Activated CD8-positive, alpha-beta T cell treated with anti-CD3 and anti-CD28 coated beads for 36 hours (primary cell): ENCODE measurements at regions not wholly inside any gene's neighbourhood (a gene's known extent, or its start where the extent isn't known, plus 50 kb on each side); places are given as distances from the start of the nearest gene placed in this dataset.

Experiments used
- ATAC-seq: fragments of 200-7000 bp; cut with Tn5 transposase; one replicate; pipeline ENCODE4 v1.10.0; 2021; ENCODE audit warnings: mild to moderate bottlenecking, moderate library complexity
- CTCF ChIA-PET: fragments of 350-600 bp; sonication (Branson Sonifier 250); formaldehyde crosslinking; loops from one replicate; lab custom pipeline; 2021; ENCODE audit warnings: antibody characterized with exemption; lab: Charles Lee
- POLR2A ChIA-PET: fragments of 350-600 bp; sonication (Branson Sonifier 250); formaldehyde crosslinking; loops from one replicate; lab custom pipeline; 2021; ENCODE audit warnings: antibody characterized with exemption; lab: Charles Lee
- DNase-seq: peaks from one replicate; pipeline ENCODE4 v3.0.0-alpha.2; 2020
- H3K27ac Mint-ChIP-seq: one replicate; pipeline ENCODE4 v1.8.0; 2021; ENCODE audit warnings: mild to moderate bottlenecking, mixed read lengths
- H3K27me3 Mint-ChIP-seq: one replicate; pipeline ENCODE4 v1.8.0; 2021; ENCODE audit warnings: mixed read lengths
- H3K36me3 Mint-ChIP-seq: one replicate; pipeline ENCODE4 v1.8.0; 2021; ENCODE audit warnings: low read depth, mixed read lengths
- H3K4me1 Mint-ChIP-seq: one replicate; pipeline ENCODE4 v1.8.0; 2021; ENCODE audit warnings: low read depth, mixed read lengths
- H3K4me3 Mint-ChIP-seq: one replicate; pipeline ENCODE4 v1.8.0; 2021; ENCODE audit warnings: mild to moderate bottlenecking, moderate library complexity, mixed read lengths
- H3K9me3 Mint-ChIP-seq: one replicate; pipeline ENCODE4 v1.8.0; 2021; ENCODE audit warnings: mixed read lengths
- CTCF ChIP-seq: fragments of 200-600 bp; IDR thresholded peaks from one replicate; pipeline ENCODE4 v1.8.0; 2022; ENCODE audit warnings: antibody characterized with exemption, mild to moderate bottlenecking
- intact Hi-C: fragments of 100-400 bp; cut with micrococcal nuclease; formaldehyde crosslinking; loops from one replicate; pipeline ENCODE4 v1.10.0; 2022

DNA sequence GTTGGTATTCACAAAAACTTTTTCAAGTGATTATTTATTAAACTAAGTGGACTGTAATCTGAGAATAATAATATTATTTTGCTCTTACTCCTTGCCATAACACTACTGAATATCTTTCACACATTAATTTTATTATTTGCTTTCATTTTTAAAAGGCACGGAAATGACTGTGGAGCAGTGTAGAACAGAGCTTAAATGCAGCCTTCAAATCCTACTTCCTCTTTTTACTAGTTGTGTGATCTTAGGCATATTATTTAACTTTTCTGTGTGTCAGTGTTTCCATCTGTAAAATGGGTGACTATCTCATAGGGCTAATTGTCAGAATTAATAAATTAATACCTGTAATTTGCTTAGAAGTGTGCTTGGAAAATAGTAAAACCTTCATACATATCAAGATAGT is 55.5 kb upstream of the SLC8A1 start:
- ChIA-PET CTCF (no interaction called here), POLR2A (no interaction called here)
- intact Hi-C loops: no loop called here
- Mint-ChIP-seq H3K27ac (no peak overlapping the region), H3K36me3 (no peaks in the 10 kb centered on the region), H3K9me3 (no peaks in the 10 kb centered on the region), H3K4me1 (no peaks in the 10 kb centered on the region), H3K4me3 (no peak overlapping the region), H3K27me3 (no peaks in the 10 kb centered on the region)
- ATAC-seq: no peak
- no peak for DNase-seq
- TF ChIP-seq CTCF: no peak

GRCh38 chr2:40510304-40510703 is 58.4 kb upstream of the SLC8A1 start:
- ChIA-PET POLR2A (no interaction called here), CTCF (no interaction called here)
- ATAC-seq (no peak), DNase-seq (no peak)
- Mint-ChIP-seq H3K27me3 (peaks cover 2% of the 10 kb centered on the region), H3K4me3 (no peak overlapping the region), H3K9me3 (no peaks in the 10 kb centered on the region), H3K27ac (no peak overlapping the region), H3K36me3 (no peaks in the 10 kb centered on the region), H3K4me1 (no peaks in the 10 kb centered on the region)
- intact Hi-C loops: no loop called here
- TF ChIP-seq CTCF: no peak

- intact Hi-C loops: no loop called here
- ChIA-PET CTCF (no interaction called here), POLR2A (no interaction called here)
- TF ChIP-seq CTCF: no peak
- Mint-ChIP-seq H3K9me3 (no peaks in the 10 kb centered on the region), H3K4me1 (peaks cover 3% of the 10 kb centered on the region), H3K36me3 (no peaks in the 10 kb centered on the region), H3K27me3 (peaks cover 2% of the 10 kb centered on the region), H3K4me3 (no peak overlapping the region), H3K27ac (no peak overlapping the region)
- no peak for DNase-seq
- ATAC-seq: no peak
These were observed 59.8 kb upstream of the SLC8A1 start for GRCh38 chr2:40511661-40512213.

GRCh38 chr2:40512256-40512655 is 60.4 kb upstream of the SLC8A1 start:
- ChIA-PET POLR2A (no interaction called here), CTCF (no interaction called here)
- no peak for ATAC-seq
- Mint-ChIP-seq H3K4me1 (peaks cover 3% of the 10 kb centered on the region), H3K27ac (no peak overlapping the region), H3K27me3 (peaks cover 2% of the 10 kb centered on the region), H3K9me3 (no peaks in the 10 kb centered on the region), H3K36me3 (no peaks in the 10 kb centered on the region), H3K4me3 (no peak overlapping the region)
- no peak for TF ChIP-seq CTCF
- DNase-seq: no peak
- intact Hi-C loops: no loop called here

GRCh38 chr2:40513201-40513600 is 61.3 kb upstream of the SLC8A1 start:
- no peak for ATAC-seq
- CTCF ChIA-PET: no interaction called here
- peaks cover 3% of the 10 kb centered on the region for H3K4me1 Mint-ChIP-seq

More at GRCh38 chr2:40513201-40513600, 61.3 kb upstream of the SLC8A1 start:
- POLR2A ChIA-PET: no interaction called here
- Mint-ChIP-seq H3K27ac (no peak overlapping the region), H3K9me3 (no peaks in the 10 kb centered on the region), H3K36me3 (no peaks in the 10 kb centered on the region), H3K27me3 (peaks cover 2% of the 10 kb centered on the region), H3K4me3 (no peak overlapping the region)
- intact Hi-C loops: no loop called here
- TF ChIP-seq CTCF: no peak
- no peak for DNase-seq
